Cardiac muscle cell (in vitro differentiated cells and primary cell): ENCODE measurements at regions not wholly inside any gene's neighbourhood (a gene's known extent, or its start where the extent isn't known, plus 50 kb on each side); places are given as distances from the start of the nearest gene placed in this dataset.

Experiments
- DNase-seq, 2 donors: peaks; one replicate each; pipeline versions ENCODE4 v3.0.0 to v3.0.0-alpha.2; 2010 to 2017; ENCODE audit warnings: low read depth in 1 of 2, low spot score in 1 of 2
- H3K27ac ChIP-seq: fragments of 200-600 bp; sonication (generic); 2 replicates; pipeline ENCODE4 v1.5.1; 2016
- H3K27me3 ChIP-seq: fragments of 200-600 bp; sonication (generic); 2 replicates; pipeline ENCODE4 v1.6.0; 2016; ENCODE audit warnings: control low read depth
- H3K36me3 ChIP-seq: fragments of 200-600 bp; sonication (generic); 2 replicates; pipeline ENCODE4 v1.5.1; 2016; ENCODE audit warnings: control low read depth
- H3K4me1 ChIP-seq: fragments of 200-600 bp; sonication (generic); 2 replicates; pipeline ENCODE4 v1.8.1; 2017; ENCODE audit warnings: low read depth, mild to moderate bottlenecking, mixed run types
- H3K4me3 ChIP-seq: fragments of 200-600 bp; sonication (generic); 2 replicates; pipeline ENCODE4 v1.5.1; 2016; ENCODE audit warnings: mild to moderate bottlenecking
- H3K9me3 ChIP-seq: fragments of 200-600 bp; sonication (generic); 2 replicates; pipeline ENCODE4 v1.5.1; 2017; ENCODE audit warnings: low read depth, mild to moderate bottlenecking, control low read depth
- CTCF ChIP-seq: IDR thresholded peaks from 2 replicates; pipeline ENCODE4 v1.5.1; 2012; ENCODE audit warnings: low read depth, mild to moderate bottlenecking, low read length

DNA sequence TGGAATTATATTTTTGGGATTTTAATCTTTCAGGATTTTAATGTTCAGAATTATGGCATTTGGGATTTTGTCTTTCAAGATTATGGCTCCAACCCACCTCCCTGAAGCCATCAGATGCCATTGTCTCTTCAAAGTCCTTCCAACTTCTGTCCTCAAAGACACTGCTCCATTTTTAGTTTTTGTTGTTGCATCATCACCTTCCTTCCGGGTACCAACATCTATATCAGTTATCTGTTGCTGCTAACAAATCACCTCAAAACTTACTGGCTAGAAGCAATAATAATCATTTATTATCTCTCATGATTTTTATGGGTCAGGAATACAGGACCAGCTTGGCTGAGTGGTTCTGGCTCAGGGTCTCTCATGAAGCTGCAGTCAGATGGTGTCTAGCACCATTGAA lies 138.8 kb upstream of the ZBED5 start:
- no peaks in the 10 kb centered on the region for H3K4me1 ChIP-seq
- no peak overlapping the region for H3K4me3 ChIP-seq
- no peak overlapping the region for H3K27ac ChIP-seq
- no peaks in the 10 kb centered on the region for H3K9me3 ChIP-seq
- no peak for DNase-seq
- H3K27me3 ChIP-seq: peaks cover 5% of the 10 kb centered on the region
- no peak for TF ChIP-seq CTCF
- no peaks in the 10 kb centered on the region for H3K36me3 ChIP-seq

GRCh38 chr11:10993640-10994039 lies 135.8 kb upstream of the ZBED5 start:
- Histone ChIP-seq H3K27ac (no peak overlapping the region), H3K9me3 (no peaks in the 10 kb centered on the region), H3K4me3 (no peak overlapping the region), H3K36me3 (no peaks in the 10 kb centered on the region), H3K4me1 (no peaks in the 10 kb centered on the region), H3K27me3 (peaks cover 5% of the 10 kb centered on the region)
- DNase-seq: no peak
- TF ChIP-seq CTCF: no peak

DNA sequence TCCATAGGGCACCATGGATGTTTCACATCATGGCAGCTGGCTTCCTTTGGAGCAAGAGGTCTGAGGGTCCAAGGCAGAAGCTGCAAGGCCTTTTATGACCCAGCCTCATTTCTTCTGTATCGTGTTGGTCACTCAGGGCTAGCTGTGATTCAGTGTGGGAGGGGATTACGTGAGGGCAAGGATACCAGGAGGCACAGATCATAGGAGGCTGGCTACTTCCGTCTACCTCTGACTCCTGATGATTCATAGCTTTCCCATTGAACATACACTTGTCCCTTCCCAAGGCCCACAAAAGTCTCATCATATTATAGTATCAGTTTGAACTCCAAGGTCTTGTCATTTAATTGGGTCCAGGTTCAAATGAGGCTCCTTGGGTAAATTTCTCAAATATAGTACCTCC lies 135.3 kb upstream of the ZBED5 start:
- no peak for TF ChIP-seq CTCF
- no peak overlapping the region for H3K4me3 ChIP-seq
- no peak for DNase-seq
- no peak overlapping the region for H3K27ac ChIP-seq
- no peaks in the 10 kb centered on the region for H3K36me3 ChIP-seq
- no peaks in the 10 kb centered on the region for H3K9me3 ChIP-seq
- peaks cover 2% of the 10 kb centered on the region for H3K27me3 ChIP-seq
- H3K4me1 ChIP-seq: no peaks in the 10 kb centered on the region

GRCh38 chr11:10991393-10991792 lies 133.5 kb upstream of the ZBED5 start:
- no peak for DNase-seq
- no peaks in the 10 kb centered on the region for H3K36me3 ChIP-seq
- H3K4me3 ChIP-seq: no peak overlapping the region
- TF ChIP-seq CTCF: no peak
- no peak overlapping the region for H3K27ac ChIP-seq
- no peaks in the 10 kb centered on the region for H3K9me3 ChIP-seq
- no peaks in the 10 kb centered on the region for H3K4me1 ChIP-seq
- no peaks in the 10 kb centered on the region for H3K27me3 ChIP-seq

DNA sequence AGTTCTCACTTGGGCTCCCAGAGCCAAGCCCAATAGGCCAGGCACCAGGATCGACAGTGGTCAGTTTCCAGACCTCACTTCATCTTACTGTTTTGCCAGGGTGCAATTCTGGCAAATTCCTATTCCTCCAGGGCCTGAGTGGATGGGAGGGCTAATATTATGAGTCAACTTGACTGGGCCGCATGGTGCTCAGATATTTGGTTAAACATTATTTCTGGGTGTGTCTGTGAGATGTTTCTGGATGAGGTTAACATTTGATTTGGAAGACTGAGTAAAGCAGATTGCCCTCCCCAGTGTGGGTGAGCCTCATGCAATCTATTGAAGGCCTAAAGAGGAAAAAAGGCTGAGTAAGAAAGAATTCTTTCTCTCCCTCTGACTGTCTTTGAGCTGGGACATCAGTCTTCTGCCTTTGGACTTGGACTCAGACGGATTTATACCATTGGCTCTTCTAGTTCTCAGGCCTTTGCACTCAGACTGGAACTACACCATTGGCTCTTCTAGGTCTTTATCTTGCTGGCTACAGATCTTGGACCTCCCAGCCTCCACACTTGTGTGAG lies 132.9 kb upstream of the ZBED5 start:
- no peak for DNase-seq
- Histone ChIP-seq H3K36me3 (no peaks in the 10 kb centered on the region), H3K4me3 (no peak overlapping the region), H3K4me1 (no peaks in the 10 kb centered on the region), H3K27me3 (no peaks in the 10 kb centered on the region), H3K27ac (no peak overlapping the region), H3K9me3 (no peaks in the 10 kb centered on the region)
- TF ChIP-seq CTCF: no peak

DNA sequence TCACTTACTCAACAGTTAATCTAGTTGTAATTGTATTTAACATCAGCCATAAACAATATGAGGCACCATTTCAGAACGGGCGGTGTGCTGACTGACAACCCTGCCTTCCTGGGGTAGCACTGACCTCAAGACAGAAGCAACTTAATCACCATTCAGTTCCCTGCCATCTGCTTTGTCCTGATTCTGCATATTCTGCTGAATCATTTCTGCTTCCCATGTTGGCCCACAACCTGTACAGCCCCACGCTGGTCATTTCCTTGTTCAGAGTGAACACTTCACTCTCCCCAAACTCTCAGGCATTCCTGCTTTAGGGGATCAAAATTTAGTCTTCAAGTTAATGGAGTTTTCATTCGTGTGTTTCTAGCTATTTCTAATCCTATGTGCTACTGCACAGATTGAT lies 132.3 kb upstream of the ZBED5 start:
- no peak for DNase-seq
- Histone ChIP-seq H3K9me3 (no peaks in the 10 kb centered on the region), H3K27me3 (no peaks in the 10 kb centered on the region), H3K36me3 (no peaks in the 10 kb centered on the region), H3K4me3 (no peak overlapping the region), H3K4me1 (no peaks in the 10 kb centered on the region), H3K27ac (no peak overlapping the region)
- TF ChIP-seq CTCF: no peak
